WTC11 (cell line): ENCODE measurements at regions not wholly inside any gene's neighbourhood (a gene's known extent, or its start where the extent isn't known, plus 50 kb on each side); places are given as distances from the start of the nearest gene placed in this dataset.

Experiments
- ATAC-seq: fragments of 200-7000 bp; cut with Tn5 transposase; 2 replicates; pipeline ENCODE4 v1.10.0; 2021; ENCODE audit warnings: mild to moderate bottlenecking, moderate library complexity
- CTCF ChIA-PET: fragments of 300-600 bp; sonication (Branson Sonifier 250); formaldehyde crosslinking; loops from one replicate; lab custom pipeline; 2021; ENCODE audit warnings: antibody characterized with exemption; lab: Charles Lee
- POLR2A ChIA-PET: fragments of 350-600 bp; sonication (Branson Sonifier 250); formaldehyde crosslinking; loops from one replicate; lab custom pipeline; 2021; ENCODE audit warnings: antibody characterized with exemption; lab: Charles Lee
- DNase-seq: peaks from one replicate; pipeline ENCODE4 v3.0.0; 2021; ENCODE audit warnings: low spot score
- H3K27ac Mint-ChIP-seq: 2 replicates; pipeline ENCODE4 v1.8.0; 2021; ENCODE audit warnings: mixed read lengths
- H3K27me3 Mint-ChIP-seq: 2 replicates; pipeline ENCODE4 v1.8.0; 2021; ENCODE audit warnings: low read depth, mild to moderate bottlenecking, moderate library complexity, mixed read lengths
- H3K36me3 Mint-ChIP-seq: 2 replicates; pipeline ENCODE4 v1.8.0; 2021; ENCODE audit warnings: mixed read lengths
- H3K4me1 Mint-ChIP-seq: 2 replicates; pipeline ENCODE4 v1.8.0; 2022; ENCODE audit warnings: mixed read lengths
- H3K4me3 Mint-ChIP-seq: 2 replicates; pipeline ENCODE4 v1.8.0; 2021; ENCODE audit warnings: mild to moderate bottlenecking, moderate library complexity, mixed read lengths
- H3K9me3 Mint-ChIP-seq: 2 replicates; pipeline ENCODE4 v1.8.0; 2021; ENCODE audit warnings: mixed read lengths
- FOXJ3 ChIP-seq: sonication (generic); formaldehyde crosslinking; IDR thresholded peaks from 2 replicates; pipeline ENCODE4 v1.9.0; 2021; ENCODE audit warnings: missing genetic modification reagents, mild to moderate bottlenecking, borderline replicate concordance
- GTF2I ChIP-seq: fragments of 250-450 bp; sonication (Bioruptor Pico); conservative IDR thresholded peaks from 2 replicates; pipeline ENCODE4 v1.4.0; 2021; ENCODE audit warnings: mild to moderate bottlenecking
- NFYB ChIP-seq: sonication (generic); formaldehyde crosslinking; conservative IDR thresholded peaks from 2 replicates; pipeline ENCODE4 v1.8.0; 2022; ENCODE audit warnings: low read depth, missing genetic modification reagents
- TEAD4 ChIP-seq: sonication (generic); formaldehyde crosslinking; IDR thresholded peaks from 2 replicates; pipeline ENCODE4 v1.8.0; 2022; ENCODE audit warnings: mild to moderate bottlenecking, missing genetic modification reagents
- ZNF396 ChIP-seq: fragments of 250-450 bp; sonication (Bioruptor Pico); IDR thresholded peaks from 2 replicates; pipeline ENCODE4 v1.8.0; 2021; ENCODE audit warnings: mild to moderate bottlenecking, moderate library complexity, borderline replicate concordance
- TF ChIP-seq, protein P1 (sequence below): sonication (generic); formaldehyde crosslinking; IDR thresholded peaks from 2 replicates; pipeline ENCODE4 v1.8.1; 2023; ENCODE audit warnings: mild to moderate bottlenecking, missing genetic modification reagents
- TF ChIP-seq, protein P2 (sequence below): sonication (generic); formaldehyde crosslinking; IDR thresholded peaks from 2 replicates; pipeline ENCODE4 v1.8.0; 2023; ENCODE audit warnings: missing genetic modification reagents
- TF ChIP-seq, protein P3 (sequence below): fragments of 250-450 bp; sonication (Bioruptor Pico); IDR thresholded peaks from 2 replicates; pipeline ENCODE4 v1.9.0; 2021; ENCODE audit warnings: moderate library complexity, mild to moderate bottlenecking, inconsistent platforms, borderline replicate concordance
- TF ChIP-seq, protein P4 (sequence below): sonication (generic); formaldehyde crosslinking; IDR thresholded peaks from 2 replicates; pipeline ENCODE4 v1.8.0; 2022; ENCODE audit warnings: mild to moderate bottlenecking, missing genetic modification reagents
- TF ChIP-seq, protein P5 (sequence below): sonication (generic); formaldehyde crosslinking; IDR thresholded peaks from 2 replicates; pipeline ENCODE4 v1.8.1; 2023; ENCODE audit warnings: mild to moderate bottlenecking, missing genetic modification reagents, borderline replicate concordance
- TF ChIP-seq, protein P6 (sequence below): sonication (generic); formaldehyde crosslinking; IDR thresholded peaks from 2 replicates; pipeline ENCODE4 v1.8.0; 2023; ENCODE audit warnings: mild to moderate bottlenecking, missing genetic modification reagents
- TF ChIP-seq, protein P7 (sequence below): sonication (generic); formaldehyde crosslinking; IDR thresholded peaks from 2 replicates; pipeline ENCODE4 v1.8.1; 2022; ENCODE audit warnings: low read depth, mild to moderate bottlenecking, moderate library complexity, missing genetic modification reagents, borderline replicate concordance
- TF ChIP-seq, protein P8 (sequence below): sonication (generic); formaldehyde crosslinking; IDR thresholded peaks from 2 replicates; pipeline ENCODE4 v1.8.1; 2022; ENCODE audit warnings: low read depth, missing genetic modification reagents, borderline replicate concordance
- TF ChIP-seq, protein P9 (sequence below): sonication (generic); formaldehyde crosslinking; IDR thresholded peaks from 2 replicates; pipeline ENCODE4 v1.8.0; 2023; ENCODE audit warnings: missing genetic modification reagents, mild to moderate bottlenecking, borderline replicate concordance

DNA sequence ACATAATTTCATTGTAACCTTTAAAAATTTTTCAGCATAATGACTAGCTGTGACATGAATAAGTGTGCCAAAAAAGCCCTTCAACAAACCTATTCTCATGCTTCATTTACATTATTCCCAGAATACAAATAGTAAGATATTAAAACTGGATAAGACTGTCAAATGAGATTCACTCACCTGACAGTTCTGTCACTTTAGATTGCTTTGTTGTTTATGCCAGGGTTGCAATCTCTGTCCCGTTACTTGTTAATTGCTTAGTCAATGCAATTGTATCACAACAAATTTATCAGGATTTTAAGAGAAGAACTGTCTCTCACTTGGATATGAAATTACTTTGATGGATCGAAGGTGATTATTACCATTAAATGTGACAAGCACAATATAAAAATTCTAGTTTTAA lies 616.0 kb upstream of the IGFBP7 start:
- Mint-ChIP-seq H3K4me1 (peaks cover 12% of the 10 kb centered on the region; the same call in 1 of the 2 replicates), H3K9me3 (peaks cover 17% of the 10 kb centered on the region), H3K27ac (no peak overlapping the region), H3K36me3 (peaks cover 5% of the 10 kb centered on the region; the same call in 1 of the 2 replicates), H3K4me3 (no peak overlapping the region), H3K27me3 (no peaks in the 10 kb centered on the region; the same call in 1 of the 2 replicates)
- no peak for DNase-seq
- POLR2A ChIA-PET, result no interaction called here
- no peak for ATAC-seq
- no peak for TF ChIP-seq TEAD4 (CRISPR knock-in tag)
- TF ChIP-seq ZNF396, result no peak
- TF ChIP-seq, protein P1, sequence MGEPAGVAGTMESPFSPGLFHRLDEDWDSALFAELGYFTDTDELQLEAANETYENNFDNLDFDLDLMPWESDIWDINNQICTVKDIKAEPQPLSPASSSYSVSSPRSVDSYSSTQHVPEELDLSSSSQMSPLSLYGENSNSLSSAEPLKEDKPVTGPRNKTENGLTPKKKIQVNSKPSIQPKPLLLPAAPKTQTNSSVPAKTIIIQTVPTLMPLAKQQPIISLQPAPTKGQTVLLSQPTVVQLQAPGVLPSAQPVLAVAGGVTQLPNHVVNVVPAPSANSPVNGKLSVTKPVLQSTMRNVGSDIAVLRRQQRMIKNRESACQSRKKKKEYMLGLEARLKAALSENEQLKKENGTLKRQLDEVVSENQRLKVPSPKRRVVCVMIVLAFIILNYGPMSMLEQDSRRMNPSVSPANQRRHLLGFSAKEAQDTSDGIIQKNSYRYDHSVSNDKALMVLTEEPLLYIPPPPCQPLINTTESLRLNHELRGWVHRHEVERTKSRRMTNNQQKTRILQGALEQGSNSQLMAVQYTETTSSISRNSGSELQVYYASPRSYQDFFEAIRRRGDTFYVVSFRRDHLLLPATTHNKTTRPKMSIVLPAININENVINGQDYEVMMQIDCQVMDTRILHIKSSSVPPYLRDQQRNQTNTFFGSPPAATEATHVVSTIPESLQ (CRISPR knock-in tag), result no peak
- no peak for TF ChIP-seq GTF2I (CRISPR knock-in tag)
- TF ChIP-seq NFYB (CRISPR knock-in tag), result no peak
- TF ChIP-seq, protein P2, sequence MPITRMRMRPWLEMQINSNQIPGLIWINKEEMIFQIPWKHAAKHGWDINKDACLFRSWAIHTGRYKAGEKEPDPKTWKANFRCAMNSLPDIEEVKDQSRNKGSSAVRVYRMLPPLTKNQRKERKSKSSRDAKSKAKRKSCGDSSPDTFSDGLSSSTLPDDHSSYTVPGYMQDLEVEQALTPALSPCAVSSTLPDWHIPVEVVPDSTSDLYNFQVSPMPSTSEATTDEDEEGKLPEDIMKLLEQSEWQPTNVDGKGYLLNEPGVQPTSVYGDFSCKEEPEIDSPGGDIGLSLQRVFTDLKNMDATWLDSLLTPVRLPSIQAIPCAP, result no peak
- TF ChIP-seq, protein P3, sequence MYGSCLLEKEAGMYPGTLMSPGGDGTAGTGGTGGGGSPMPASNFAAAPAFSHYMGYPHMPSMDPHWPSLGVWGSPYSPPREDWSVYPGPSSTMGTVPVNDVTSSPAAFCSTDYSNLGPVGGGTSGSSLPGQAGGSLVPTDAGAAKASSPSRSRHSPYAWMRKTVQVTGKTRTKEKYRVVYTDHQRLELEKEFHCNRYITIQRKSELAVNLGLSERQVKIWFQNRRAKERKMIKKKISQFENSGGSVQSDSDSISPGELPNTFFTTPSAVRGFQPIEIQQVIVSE (CRISPR knock-in tag), result no peak
- TF ChIP-seq, protein P4, sequence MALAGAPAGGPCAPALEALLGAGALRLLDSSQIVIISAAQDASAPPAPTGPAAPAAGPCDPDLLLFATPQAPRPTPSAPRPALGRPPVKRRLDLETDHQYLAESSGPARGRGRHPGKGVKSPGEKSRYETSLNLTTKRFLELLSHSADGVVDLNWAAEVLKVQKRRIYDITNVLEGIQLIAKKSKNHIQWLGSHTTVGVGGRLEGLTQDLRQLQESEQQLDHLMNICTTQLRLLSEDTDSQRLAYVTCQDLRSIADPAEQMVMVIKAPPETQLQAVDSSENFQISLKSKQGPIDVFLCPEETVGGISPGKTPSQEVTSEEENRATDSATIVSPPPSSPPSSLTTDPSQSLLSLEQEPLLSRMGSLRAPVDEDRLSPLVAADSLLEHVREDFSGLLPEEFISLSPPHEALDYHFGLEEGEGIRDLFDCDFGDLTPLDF (CRISPR knock-in tag), result no peak
- TF ChIP-seq, protein P5, sequence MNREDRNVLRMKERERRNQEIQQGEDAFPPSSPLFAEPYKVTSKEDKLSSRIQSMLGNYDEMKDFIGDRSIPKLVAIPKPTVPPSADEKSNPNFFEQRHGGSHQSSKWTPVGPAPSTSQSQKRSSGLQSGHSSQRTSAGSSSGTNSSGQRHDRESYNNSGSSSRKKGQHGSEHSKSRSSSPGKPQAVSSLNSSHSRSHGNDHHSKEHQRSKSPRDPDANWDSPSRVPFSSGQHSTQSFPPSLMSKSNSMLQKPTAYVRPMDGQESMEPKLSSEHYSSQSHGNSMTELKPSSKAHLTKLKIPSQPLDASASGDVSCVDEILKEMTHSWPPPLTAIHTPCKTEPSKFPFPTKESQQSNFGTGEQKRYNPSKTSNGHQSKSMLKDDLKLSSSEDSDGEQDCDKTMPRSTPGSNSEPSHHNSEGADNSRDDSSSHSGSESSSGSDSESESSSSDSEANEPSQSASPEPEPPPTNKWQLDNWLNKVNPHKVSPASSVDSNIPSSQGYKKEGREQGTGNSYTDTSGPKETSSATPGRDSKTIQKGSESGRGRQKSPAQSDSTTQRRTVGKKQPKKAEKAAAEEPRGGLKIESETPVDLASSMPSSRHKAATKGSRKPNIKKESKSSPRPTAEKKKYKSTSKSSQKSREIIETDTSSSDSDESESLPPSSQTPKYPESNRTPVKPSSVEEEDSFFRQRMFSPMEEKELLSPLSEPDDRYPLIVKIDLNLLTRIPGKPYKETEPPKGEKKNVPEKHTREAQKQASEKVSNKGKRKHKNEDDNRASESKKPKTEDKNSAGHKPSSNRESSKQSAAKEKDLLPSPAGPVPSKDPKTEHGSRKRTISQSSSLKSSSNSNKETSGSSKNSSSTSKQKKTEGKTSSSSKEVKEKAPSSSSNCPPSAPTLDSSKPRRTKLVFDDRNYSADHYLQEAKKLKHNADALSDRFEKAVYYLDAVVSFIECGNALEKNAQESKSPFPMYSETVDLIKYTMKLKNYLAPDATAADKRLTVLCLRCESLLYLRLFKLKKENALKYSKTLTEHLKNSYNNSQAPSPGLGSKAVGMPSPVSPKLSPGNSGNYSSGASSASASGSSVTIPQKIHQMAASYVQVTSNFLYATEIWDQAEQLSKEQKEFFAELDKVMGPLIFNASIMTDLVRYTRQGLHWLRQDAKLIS, result no peak
- TF ChIP-seq, protein P6, sequence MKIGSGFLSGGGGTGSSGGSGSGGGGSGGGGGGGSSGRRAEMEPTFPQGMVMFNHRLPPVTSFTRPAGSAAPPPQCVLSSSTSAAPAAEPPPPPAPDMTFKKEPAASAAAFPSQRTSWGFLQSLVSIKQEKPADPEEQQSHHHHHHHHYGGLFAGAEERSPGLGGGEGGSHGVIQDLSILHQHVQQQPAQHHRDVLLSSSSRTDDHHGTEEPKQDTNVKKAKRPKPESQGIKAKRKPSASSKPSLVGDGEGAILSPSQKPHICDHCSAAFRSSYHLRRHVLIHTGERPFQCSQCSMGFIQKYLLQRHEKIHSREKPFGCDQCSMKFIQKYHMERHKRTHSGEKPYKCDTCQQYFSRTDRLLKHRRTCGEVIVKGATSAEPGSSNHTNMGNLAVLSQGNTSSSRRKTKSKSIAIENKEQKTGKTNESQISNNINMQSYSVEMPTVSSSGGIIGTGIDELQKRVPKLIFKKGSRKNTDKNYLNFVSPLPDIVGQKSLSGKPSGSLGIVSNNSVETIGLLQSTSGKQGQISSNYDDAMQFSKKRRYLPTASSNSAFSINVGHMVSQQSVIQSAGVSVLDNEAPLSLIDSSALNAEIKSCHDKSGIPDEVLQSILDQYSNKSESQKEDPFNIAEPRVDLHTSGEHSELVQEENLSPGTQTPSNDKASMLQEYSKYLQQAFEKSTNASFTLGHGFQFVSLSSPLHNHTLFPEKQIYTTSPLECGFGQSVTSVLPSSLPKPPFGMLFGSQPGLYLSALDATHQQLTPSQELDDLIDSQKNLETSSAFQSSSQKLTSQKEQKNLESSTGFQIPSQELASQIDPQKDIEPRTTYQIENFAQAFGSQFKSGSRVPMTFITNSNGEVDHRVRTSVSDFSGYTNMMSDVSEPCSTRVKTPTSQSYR (CRISPR knock-in tag), result no peak
- TF ChIP-seq, protein P7, sequence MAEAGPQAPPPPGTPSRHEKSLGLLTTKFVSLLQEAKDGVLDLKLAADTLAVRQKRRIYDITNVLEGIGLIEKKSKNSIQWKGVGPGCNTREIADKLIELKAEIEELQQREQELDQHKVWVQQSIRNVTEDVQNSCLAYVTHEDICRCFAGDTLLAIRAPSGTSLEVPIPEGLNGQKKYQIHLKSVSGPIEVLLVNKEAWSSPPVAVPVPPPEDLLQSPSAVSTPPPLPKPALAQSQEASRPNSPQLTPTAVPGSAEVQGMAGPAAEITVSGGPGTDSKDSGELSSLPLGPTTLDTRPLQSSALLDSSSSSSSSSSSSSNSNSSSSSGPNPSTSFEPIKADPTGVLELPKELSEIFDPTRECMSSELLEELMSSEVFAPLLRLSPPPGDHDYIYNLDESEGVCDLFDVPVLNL, result no peak
- CTCF ChIA-PET, result no interaction called here

DNA sequence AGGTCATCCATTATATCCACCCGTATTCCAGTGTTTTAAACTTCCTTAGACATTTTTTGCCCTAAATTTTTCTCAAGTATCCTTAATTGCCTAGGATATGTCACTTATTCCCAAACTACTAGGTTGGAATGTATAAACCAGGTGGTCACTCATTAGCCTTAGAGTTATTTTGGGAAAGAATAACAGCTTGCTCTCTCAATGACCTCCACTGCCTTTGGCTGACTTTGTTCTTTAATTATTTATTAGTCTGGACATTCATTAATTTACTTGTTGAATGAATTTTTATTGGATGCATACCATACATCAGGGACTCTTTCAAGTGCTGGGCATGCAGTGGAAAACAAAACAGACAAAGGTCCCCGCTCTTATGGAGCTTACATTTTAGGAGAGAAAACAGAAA lies 609.3 kb upstream of the IGFBP7 start:
- CTCF ChIA-PET, result no interaction called here
- POLR2A ChIA-PET, result no interaction called here
- Mint-ChIP-seq H3K4me3 (no peak overlapping the region), H3K4me1 (0 out of 2 replicates have a peak, but pooled peaks cover 11% of the 10 kb centered on the region), H3K27ac (no peak overlapping the region), H3K27me3 (no peaks in the 10 kb centered on the region; the same call in 1 of the 2 replicates), H3K36me3 (peaks cover 11% of the 10 kb centered on the region), H3K9me3 (peaks cover 30% of the 10 kb centered on the region)
- ATAC-seq (no peak), DNase-seq (no peak)
- TF ChIP-seq FOXJ3, result no peak
- TF ChIP-seq, protein P8, sequence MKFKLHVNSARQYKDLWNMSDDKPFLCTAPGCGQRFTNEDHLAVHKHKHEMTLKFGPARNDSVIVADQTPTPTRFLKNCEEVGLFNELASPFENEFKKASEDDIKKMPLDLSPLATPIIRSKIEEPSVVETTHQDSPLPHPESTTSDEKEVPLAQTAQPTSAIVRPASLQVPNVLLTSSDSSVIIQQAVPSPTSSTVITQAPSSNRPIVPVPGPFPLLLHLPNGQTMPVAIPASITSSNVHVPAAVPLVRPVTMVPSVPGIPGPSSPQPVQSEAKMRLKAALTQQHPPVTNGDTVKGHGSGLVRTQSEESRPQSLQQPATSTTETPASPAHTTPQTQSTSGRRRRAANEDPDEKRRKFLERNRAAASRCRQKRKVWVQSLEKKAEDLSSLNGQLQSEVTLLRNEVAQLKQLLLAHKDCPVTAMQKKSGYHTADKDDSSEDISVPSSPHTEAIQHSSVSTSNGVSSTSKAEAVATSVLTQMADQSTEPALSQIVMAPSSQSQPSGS (CRISPR knock-in tag), result no peak
- TF ChIP-seq, protein P9, sequence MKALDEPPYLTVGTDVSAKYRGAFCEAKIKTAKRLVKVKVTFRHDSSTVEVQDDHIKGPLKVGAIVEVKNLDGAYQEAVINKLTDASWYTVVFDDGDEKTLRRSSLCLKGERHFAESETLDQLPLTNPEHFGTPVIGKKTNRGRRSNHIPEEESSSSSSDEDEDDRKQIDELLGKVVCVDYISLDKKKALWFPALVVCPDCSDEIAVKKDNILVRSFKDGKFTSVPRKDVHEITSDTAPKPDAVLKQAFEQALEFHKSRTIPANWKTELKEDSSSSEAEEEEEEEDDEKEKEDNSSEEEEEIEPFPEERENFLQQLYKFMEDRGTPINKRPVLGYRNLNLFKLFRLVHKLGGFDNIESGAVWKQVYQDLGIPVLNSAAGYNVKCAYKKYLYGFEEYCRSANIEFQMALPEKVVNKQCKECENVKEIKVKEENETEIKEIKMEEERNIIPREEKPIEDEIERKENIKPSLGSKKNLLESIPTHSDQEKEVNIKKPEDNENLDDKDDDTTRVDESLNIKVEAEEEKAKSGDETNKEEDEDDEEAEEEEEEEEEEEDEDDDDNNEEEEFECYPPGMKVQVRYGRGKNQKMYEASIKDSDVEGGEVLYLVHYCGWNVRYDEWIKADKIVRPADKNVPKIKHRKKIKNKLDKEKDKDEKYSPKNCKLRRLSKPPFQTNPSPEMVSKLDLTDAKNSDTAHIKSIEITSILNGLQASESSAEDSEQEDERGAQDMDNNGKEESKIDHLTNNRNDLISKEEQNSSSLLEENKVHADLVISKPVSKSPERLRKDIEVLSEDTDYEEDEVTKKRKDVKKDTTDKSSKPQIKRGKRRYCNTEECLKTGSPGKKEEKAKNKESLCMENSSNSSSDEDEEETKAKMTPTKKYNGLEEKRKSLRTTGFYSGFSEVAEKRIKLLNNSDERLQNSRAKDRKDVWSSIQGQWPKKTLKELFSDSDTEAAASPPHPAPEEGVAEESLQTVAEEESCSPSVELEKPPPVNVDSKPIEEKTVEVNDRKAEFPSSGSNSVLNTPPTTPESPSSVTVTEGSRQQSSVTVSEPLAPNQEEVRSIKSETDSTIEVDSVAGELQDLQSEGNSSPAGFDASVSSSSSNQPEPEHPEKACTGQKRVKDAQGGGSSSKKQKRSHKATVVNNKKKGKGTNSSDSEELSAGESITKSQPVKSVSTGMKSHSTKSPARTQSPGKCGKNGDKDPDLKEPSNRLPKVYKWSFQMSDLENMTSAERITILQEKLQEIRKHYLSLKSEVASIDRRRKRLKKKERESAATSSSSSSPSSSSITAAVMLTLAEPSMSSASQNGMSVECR, result no peak
